ENCODE measurements at regions not wholly inside any gene's neighbourhood (a gene's known extent, or its start where the extent isn't known, plus 50 kb on each side); places are given as distances from the start of the nearest gene placed in this dataset.
"Not testable (repeated sequence)": the region's sequence is repeated elsewhere in the genome, so short reads cannot be mapped to it uniquely, and the experiment has no call there.

- DNase-seq (ENCODE audit: low read depth) (no peak), FAIRE-seq (peak; percentile 66)
- no peak for TF ChIP-seq CTCF (IDR thresholded peaks at IDR 0.05; ENCODE audit: insufficient read depth, low read length, severe bottlenecking)
- H3K36me3 ChIP-seq (ENCODE audit: control insufficient read depth, insufficient read depth, low read length): no peaks in the 10 kb centered on the region
- no peak overlapping the region for H3K4me3 ChIP-seq (ENCODE audit: low read depth, low read length)
- no peaks in the 10 kb centered on the region for H3K27me3 ChIP-seq (ENCODE audit: control insufficient read depth, insufficient read depth, low read length)
Observed at GRCh38 chr5:1959725-1960581, 77.2 kb upstream of the IRX4 start.

GRCh38 chr5:1959231-1959630 lies 76.5 kb upstream of the IRX4 start:
- DNase-seq (ENCODE audit: low read depth): no peak
- FAIRE-seq: no peak
- no peaks in the 10 kb centered on the region for H3K27me3 ChIP-seq (ENCODE audit: control insufficient read depth, insufficient read depth, low read length)
- no peak for TF ChIP-seq CTCF (IDR thresholded peaks at IDR 0.05; ENCODE audit: insufficient read depth, low read length, severe bottlenecking)
- no peaks in the 10 kb centered on the region for H3K36me3 ChIP-seq (ENCODE audit: control insufficient read depth, insufficient read depth, low read length)
- no peak overlapping the region for H3K4me3 ChIP-seq (ENCODE audit: low read depth, low read length)

DNA sequence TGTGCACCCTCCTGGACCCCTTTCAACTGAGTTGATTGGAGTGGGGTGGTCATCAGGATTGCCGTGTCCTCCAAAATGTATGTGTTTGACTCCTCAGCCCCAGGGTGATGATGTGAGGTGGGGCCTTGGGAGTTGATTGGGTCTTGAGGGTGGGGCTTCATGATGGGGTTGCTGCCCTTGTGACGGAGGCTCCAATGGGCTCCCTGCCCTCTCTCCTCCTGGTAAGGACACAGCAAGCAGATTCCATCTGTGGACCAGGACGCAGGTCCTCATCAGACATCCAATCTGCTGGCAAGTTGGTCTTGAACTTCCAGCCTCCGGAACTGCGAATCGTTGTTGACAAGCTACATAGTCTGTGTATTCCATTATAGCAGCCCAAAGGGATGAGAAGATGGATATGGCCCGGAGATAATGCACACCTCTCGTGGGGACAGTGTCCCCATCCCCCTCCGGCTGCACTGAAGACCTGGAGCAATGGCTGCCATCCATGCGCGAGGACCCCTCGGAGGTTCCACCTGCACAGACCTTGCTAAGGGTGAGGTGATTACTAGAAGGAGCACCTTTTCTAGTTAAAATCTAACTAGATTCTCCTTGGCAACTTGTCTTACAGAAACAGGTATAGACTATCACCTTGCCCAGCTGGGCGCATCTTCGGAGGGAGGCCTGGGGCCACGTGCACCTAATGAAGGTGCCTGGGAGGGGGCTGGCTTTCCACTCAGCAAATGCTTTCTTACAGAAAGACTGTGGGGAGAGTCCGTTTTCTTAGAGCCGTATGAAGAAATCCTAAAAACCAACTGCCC lies 75.7 kb upstream of the IRX4 start:
- FAIRE-seq: no peak
- no peak overlapping the region for H3K4me3 ChIP-seq (ENCODE audit: low read depth, low read length)
- no peak for TF ChIP-seq CTCF (IDR thresholded peaks at IDR 0.05; ENCODE audit: insufficient read depth, low read length, severe bottlenecking)
- no peak for DNase-seq (ENCODE audit: low read depth)
- H3K36me3 ChIP-seq (ENCODE audit: control insufficient read depth, insufficient read depth, low read length): no peaks in the 10 kb centered on the region
- no peaks in the 10 kb centered on the region for H3K27me3 ChIP-seq (ENCODE audit: control insufficient read depth, insufficient read depth, low read length)

- H3K36me3 ChIP-seq (ENCODE audit: control insufficient read depth, insufficient read depth, low read length): no peaks in the 10 kb centered on the region
- TF ChIP-seq CTCF (IDR thresholded peaks at IDR 0.05; ENCODE audit: insufficient read depth, low read length, severe bottlenecking): no peak
- FAIRE-seq (no peak), DNase-seq (ENCODE audit: low read depth) (no peak)
- H3K4me3 ChIP-seq (ENCODE audit: low read depth, low read length): no peak overlapping the region
- no peaks in the 10 kb centered on the region for H3K27me3 ChIP-seq (ENCODE audit: control insufficient read depth, insufficient read depth, low read length)
Observed at GRCh38 chr5:1955586-1955985, 72.9 kb upstream of the IRX4 start.

GRCh38 chr5:1953710-1954109 lies 71.0 kb upstream of the IRX4 start:
- not testable (repeated sequence) for H3K4me3 ChIP-seq (ENCODE audit: low read depth, low read length); DNase-seq (ENCODE audit: low read depth); FAIRE-seq; H3K27me3 ChIP-seq (ENCODE audit: control insufficient read depth, insufficient read depth, low read length); H3K36me3 ChIP-seq (ENCODE audit: control insufficient read depth, insufficient read depth, low read length)

- Histone ChIP-seq H3K4me3 (ENCODE audit: low read depth, low read length) (no peak overlapping the region), H3K27me3 (ENCODE audit: control insufficient read depth, insufficient read depth, low read length) (no peaks in the 10 kb centered on the region), H3K36me3 (ENCODE audit: control insufficient read depth, insufficient read depth, low read length) (no peaks in the 10 kb centered on the region)
- DNase-seq (ENCODE audit: low read depth) (no peak), FAIRE-seq (no peak)
- no peak for TF ChIP-seq CTCF (IDR thresholded peaks at IDR 0.05; ENCODE audit: insufficient read depth, low read length, severe bottlenecking)
Observed at GRCh38 chr5:1952444-1953099, 69.8 kb upstream of the IRX4 start.
